ENCODE measurements at regions not wholly inside any gene's neighbourhood (a gene's known extent, or its start where the extent isn't known, plus 50 kb on each side); places are given as distances from the start of the nearest gene placed in this dataset.

- no peak for TF ChIP-seq POLR2A (IDR thresholded peaks at IDR 0.05)
- TF ChIP-seq CTCF (IDR thresholded peaks at IDR 0.05) = no peak
These were observed 250.0 kb upstream of the PROK2 start for GRCh38 chr3:72034986-72035385.
